Ureter (tissue), 1 donor: ENCODE measurements at regions not wholly inside any gene's neighbourhood (a gene's known extent, or its start where the extent isn't known, plus 50 kb on each side); places are given as distances from the start of the nearest gene placed in this dataset.
"Not testable (repeated sequence)": the region's sequence is repeated elsewhere in the genome, so short reads cannot be mapped to it uniquely, and the experiment has no call there.

ENCODE experiments used
- DNase-seq: peaks from one replicate; pipeline ENCODE4 v3.0.0-alpha.2; 2020; ENCODE audit warnings: low spot score
- donor health status: DM: yes; HTN: yes; CAD: no.

GRCh38 chr6:40692337-40692736 lies 105.2 kb upstream of the LRFN2 start:
- no peak for DNase-seq

GRCh38 chr6:40689185-40689584 lies 102.0 kb upstream of the LRFN2 start:
- DNase-seq: no peak

DNA sequence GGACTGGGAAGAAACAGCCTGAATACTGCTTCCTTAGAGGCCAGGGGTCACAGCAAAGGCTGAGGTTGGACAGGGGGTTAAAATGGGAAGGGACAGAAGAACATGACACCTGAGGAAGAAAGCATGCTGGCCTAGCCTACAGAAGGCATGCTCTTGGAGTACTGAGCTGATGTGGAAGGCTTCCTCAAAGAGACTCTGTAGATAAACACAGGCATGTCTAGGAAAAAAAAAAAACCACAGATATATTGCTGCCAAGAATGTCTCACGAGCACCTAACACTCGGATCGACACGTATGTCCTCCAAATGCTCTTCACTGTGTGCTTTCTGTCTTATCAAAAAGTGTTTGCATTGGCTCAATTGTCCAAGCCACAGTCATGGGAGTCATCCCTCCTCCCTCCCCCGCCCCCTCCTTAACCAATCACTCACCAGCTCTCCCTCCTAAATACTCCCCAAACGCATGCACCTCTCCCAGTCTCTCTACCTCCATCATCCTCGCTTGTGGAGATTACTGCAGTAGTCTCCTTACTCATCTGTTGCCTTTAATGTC lies 101.1 kb upstream of the LRFN2 start:
- DNase-seq: no peak

DNA sequence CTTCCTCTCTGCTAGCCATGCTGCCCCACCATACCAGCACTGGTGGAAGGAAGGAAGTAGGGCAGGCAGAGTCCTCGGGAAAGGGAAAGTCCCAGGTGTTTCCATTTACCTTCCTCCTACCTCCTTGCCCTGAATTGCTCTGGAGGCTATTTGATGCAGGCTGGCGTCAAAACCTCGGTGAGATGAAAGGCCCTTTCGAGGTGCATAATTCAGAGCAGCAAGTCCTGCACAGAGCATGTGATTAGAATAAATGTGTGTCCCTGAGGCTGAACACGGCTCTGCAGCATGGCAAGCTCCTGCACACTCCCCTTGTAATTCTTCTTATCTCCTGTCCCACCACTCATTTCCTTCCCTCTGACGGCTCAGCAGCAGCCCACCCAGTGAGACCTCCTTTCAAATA lies 98.7 kb upstream of the LRFN2 start:
- no peak for DNase-seq

GRCh38 chr6:40681622-40682021 lies 94.5 kb upstream of the LRFN2 start:
- no peak for DNase-seq

DNA sequence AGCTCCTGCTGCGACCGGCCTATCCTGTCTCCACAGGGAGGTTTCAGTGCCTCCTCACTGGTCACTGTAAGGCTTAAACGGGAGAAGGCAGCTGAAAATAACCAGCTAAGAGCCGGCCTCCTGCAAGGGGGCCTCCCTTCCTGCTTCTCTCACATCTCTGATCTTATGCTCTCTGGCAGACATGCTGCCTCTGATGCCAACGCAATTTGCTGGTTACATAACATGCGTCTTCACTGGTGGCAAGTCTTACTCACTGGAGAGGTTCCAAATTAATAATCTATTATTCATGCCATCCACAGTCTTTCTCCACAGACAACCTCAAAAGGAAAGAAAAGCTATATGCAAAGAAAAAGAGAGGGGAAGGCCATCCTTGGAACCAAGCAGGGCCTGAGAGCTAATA lies 91.8 kb upstream of the LRFN2 start:
- DNase-seq: no peak

GRCh38 chr6:40674170-40674569 lies 87.0 kb upstream of the LRFN2 start:
- DNase-seq: no peak

- no peak for DNase-seq
Observed at GRCh38 chr6:40672087-40672486, 84.9 kb upstream of the LRFN2 start.

GRCh38 chr6:40671694-40672050 lies 84.5 kb upstream of the LRFN2 start:
- no peak for DNase-seq

DNA sequence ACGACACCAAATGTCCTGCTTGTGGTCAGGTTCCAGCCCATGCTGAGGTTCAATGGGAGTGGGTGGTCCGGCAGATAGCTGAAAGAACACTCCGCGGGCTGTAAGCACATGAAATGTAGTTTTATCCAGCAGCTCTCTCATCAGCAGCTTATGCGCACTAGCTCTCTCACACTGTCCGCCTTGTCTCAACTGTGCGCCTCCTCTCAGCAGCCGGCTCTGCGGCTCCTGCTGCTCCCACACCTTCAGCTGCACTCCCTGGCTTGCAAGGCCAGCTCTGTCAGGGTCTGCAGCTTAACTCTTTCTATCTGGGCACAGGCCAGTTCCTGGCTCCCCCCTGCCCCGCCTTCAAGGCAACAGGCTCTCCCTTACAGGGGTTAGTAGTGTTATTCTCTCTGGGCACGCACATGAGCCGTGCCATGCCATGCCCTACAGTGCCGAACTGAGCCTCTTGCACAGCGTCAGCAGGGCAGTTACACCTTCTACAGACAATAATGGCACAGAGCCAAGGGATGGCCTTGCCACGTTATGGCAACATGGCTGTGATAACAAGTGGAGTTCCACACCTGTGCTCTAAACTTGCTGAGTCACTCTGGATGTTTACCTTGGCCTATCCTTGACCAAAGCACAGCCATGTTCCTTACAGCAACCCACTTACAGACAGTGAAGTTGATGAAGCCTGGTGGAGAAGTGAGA lies 84.0 kb upstream of the LRFN2 start:
- DNase-seq: no peak

DNA sequence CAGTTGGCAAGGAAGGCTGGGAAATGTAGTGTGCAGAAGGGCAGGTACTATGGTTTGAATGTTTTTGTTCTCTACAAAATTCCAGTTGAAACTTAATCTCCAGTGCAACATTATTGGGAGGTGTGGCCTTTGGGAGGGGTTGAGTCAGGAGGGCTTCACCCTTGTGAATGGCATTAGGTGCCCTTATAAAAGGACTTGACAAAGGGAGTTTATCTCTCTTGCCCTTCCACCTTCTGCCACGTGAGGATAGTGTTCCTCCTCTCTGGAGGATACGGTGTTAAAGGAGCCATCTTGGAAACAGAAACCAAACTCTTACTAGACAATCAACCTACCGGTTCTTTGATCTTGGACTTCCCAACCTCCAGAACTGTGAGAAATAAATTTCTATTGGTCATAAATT lies 82.2 kb upstream of the LRFN2 start:
- no peak for DNase-seq

GRCh38 chr6:40668203-40668602 lies 81.0 kb upstream of the LRFN2 start:
- no peak for DNase-seq

- DNase-seq: no peak
Observed at GRCh38 chr6:40666530-40666929, 79.4 kb upstream of the LRFN2 start.

DNA sequence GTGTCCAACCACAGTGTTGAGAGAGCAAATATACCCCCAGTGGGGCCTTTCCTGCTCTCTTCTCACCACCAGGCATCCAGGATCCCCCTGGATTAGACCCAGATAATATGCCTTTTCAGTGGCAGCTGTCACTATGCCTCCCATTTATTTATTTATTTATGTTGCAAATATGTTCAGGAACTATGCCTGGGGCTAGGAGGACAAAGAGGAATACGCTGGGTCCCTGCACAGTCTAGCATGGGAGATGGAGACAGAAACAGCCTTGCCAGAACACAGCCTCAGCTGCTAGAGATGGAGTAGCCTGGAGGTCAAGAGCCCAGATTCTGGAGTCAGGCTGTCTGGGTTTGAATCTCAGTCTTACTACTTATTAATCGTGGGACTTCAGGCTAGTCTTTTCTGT lies 74.6 kb upstream of the LRFN2 start:
- DNase-seq: no peak

DNA sequence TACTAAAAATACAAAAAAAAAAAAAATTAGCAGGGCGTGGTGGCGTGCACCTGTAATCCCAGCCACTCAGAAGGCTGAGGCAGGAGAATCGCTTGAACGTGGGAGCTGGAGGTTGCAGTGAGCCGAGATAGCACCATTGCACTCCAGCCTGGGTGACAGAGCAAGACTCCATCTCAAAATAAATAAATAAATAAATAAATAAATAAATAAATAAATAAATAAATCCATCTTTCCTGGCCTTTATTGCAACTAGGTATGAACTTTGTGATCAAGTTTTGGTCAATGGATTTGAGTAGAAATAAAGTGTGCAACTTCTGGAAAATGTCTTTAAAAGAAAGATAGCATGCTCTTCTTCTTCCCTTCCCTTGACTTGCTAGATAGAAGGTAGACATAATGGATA lies 69.6 kb upstream of the LRFN2 start:
- DNase-seq: not testable (repeated sequence)

DNA sequence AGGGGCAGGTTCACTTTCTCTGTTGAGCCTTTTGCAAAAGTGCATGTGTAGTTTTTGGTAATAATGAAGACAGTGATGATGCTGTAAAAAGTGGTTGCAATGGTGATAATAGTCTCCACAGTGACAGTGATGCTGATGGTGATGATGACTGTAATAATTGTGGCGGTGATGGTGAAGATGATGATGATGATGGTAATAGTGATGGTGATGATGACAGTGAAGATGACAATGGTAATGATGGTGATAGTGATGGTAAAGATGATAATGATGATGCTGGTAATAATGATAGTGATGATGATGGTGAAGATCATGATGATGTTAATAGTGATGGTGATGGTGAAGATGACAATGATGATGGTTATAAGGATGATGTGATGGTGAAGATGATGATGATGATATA lies 67.7 kb upstream of the LRFN2 start:
- DNase-seq: no peak

GRCh38 chr6:40645043-40645442 lies 57.9 kb upstream of the LRFN2 start:
- no peak for DNase-seq

- DNase-seq: no peak
Observed at GRCh38 chr6:40642837-40643236, 55.7 kb upstream of the LRFN2 start.

GRCh38 chr6:40642190-40642589 lies 55.0 kb upstream of the LRFN2 start:
- no peak for DNase-seq

GRCh38 chr6:40640599-40641227 lies 53.5 kb upstream of the LRFN2 start:
- no peak for DNase-seq
